ENCODE measurements at regions not wholly inside any gene's neighbourhood (a gene's known extent, or its start where the extent isn't known, plus 50 kb on each side); places are given as distances from the start of the nearest gene placed in this dataset.

GRCh38 chr10:85045046-85045445 is 716.7 kb downstream of the CCSER2 start:
- no peak overlapping the region for H3K4me3 Mint-ChIP-seq
- TF ChIP-seq, protein P1, sequence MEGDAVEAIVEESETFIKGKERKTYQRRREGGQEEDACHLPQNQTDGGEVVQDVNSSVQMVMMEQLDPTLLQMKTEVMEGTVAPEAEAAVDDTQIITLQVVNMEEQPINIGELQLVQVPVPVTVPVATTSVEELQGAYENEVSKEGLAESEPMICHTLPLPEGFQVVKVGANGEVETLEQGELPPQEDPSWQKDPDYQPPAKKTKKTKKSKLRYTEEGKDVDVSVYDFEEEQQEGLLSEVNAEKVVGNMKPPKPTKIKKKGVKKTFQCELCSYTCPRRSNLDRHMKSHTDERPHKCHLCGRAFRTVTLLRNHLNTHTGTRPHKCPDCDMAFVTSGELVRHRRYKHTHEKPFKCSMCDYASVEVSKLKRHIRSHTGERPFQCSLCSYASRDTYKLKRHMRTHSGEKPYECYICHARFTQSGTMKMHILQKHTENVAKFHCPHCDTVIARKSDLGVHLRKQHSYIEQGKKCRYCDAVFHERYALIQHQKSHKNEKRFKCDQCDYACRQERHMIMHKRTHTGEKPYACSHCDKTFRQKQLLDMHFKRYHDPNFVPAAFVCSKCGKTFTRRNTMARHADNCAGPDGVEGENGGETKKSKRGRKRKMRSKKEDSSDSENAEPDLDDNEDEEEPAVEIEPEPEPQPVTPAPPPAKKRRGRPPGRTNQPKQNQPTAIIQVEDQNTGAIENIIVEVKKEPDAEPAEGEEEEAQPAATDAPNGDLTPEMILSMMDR (IDR thresholded peaks at IDR 0.05), result no peak
- H3K27ac Mint-ChIP-seq, result no peak overlapping the region
- peaks cover 14% of the 10 kb centered on the region for H3K4me1 Mint-ChIP-seq
- H3K9me3 Mint-ChIP-seq, result peaks cover 23% of the 10 kb centered on the region
- H3K27me3 Mint-ChIP-seq (ENCODE audit: low read depth, poor library complexity), result no peaks in the 10 kb centered on the region
- H3K36me3 Mint-ChIP-seq (ENCODE audit: low read depth), result peaks cover 5% of the 10 kb centered on the region
- DNase-seq, result no peak

DNA sequence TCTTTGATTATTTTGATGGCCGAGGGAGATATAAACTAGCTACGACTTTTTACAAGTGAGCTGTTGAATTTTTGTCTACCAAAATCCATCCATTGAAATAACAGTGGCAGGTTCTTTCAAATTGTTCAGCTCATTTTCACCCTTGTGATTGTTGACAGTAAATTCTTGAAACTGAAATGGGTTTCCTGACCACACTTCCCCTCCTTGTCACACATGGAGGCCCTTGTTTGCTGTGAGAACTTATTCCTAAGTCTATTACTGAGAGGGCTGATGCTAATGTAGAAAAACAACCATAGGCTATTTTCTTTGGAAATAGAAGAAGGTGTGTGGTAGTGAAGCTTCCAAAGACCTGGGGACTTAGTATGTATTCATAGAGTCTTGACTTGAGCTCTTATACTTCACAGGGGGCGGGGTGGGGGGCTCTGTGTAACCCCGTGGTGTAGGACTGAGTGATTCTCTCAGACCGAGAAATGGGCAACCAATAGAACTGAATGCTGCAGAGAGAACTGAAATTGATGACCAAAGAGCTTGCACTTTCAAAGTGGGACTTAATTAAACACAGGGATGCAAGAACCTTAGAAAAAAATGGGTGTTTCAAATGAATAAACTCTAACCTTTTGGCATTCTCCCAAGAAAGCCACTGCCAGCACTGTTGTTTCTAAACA is 718.9 kb downstream of the CCSER2 start:
- Mint-ChIP-seq H3K4me3 (no peak overlapping the region), H3K36me3 (ENCODE audit: low read depth) (no peaks in the 10 kb centered on the region), H3K27ac (no peak overlapping the region), H3K4me1 (peaks cover 11% of the 10 kb centered on the region), H3K9me3 (peaks cover 13% of the 10 kb centered on the region), H3K27me3 (ENCODE audit: low read depth, poor library complexity) (peaks cover 3% of the 10 kb centered on the region)
- TF ChIP-seq, protein P1 (IDR thresholded peaks at IDR 0.05), result no peak
- DNase-seq, result no peak

GRCh38 chr10:85047979-85048378 is 719.6 kb downstream of the CCSER2 start:
- TF ChIP-seq, protein P1 (IDR thresholded peaks at IDR 0.05), result no peak
- DNase-seq, result no peak

DNA sequence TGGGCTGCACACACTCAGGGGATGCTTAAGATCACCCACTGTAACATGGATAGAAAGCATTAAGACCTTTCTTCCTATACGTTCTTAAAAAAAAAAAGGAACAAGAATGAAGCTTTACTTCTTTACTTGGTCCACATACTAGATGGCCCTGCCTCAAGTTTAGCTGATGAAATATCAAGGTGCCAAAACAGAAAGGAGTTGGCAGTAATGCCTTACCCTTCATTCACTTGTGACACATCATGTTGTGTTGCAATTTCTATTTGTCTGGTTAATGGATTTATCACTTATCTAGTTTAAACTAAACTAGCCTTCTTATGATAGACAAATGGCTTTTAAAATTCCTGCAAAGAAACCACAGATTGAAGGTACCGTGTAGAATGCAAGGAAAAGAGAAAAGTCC is 720.3 kb downstream of the CCSER2 start:
- TF ChIP-seq, protein P1 (IDR thresholded peaks at IDR 0.05), result no peak
- Mint-ChIP-seq H3K36me3 (ENCODE audit: low read depth) (no peaks in the 10 kb centered on the region), H3K9me3 (peaks cover 8% of the 10 kb centered on the region), H3K4me1 (no peaks in the 10 kb centered on the region), H3K4me3 (no peak overlapping the region), H3K27me3 (ENCODE audit: low read depth, poor library complexity) (peaks cover 7% of the 10 kb centered on the region), H3K27ac (no peak overlapping the region)
- no peak for DNase-seq

More at GRCh38 chr10:85047979-85048378, 719.6 kb downstream of the CCSER2 start:
- H3K27me3 Mint-ChIP-seq (ENCODE audit: low read depth, poor library complexity), result peaks cover 3% of the 10 kb centered on the region
- no peak overlapping the region for H3K27ac Mint-ChIP-seq
- no peaks in the 10 kb centered on the region for H3K36me3 Mint-ChIP-seq (ENCODE audit: low read depth)
- H3K4me1 Mint-ChIP-seq, result peaks cover 6% of the 10 kb centered on the region
- no peak overlapping the region for H3K4me3 Mint-ChIP-seq
- H3K9me3 Mint-ChIP-seq, result peaks cover 13% of the 10 kb centered on the region

- DNase-seq, result no peak
- Mint-ChIP-seq H3K27me3 (ENCODE audit: low read depth, poor library complexity) (peaks cover 9% of the 10 kb centered on the region), H3K4me3 (no peak overlapping the region), H3K4me1 (no peaks in the 10 kb centered on the region), H3K27ac (no peak overlapping the region), H3K9me3 (peaks cover 34% of the 10 kb centered on the region), H3K36me3 (ENCODE audit: low read depth) (peaks cover 9% of the 10 kb centered on the region)
- TF ChIP-seq, protein P1 (IDR thresholded peaks at IDR 0.05), result no peak
Measured at GRCh38 chr10:85060944-85061343, 732.6 kb downstream of the CCSER2 start.

- Mint-ChIP-seq H3K36me3 (ENCODE audit: low read depth) (peaks cover 6% of the 10 kb centered on the region), H3K9me3 (peaks cover 34% of the 10 kb centered on the region), H3K4me1 (no peaks in the 10 kb centered on the region), H3K27ac (no peak overlapping the region), H3K27me3 (ENCODE audit: low read depth, poor library complexity) (peaks cover 9% of the 10 kb centered on the region), H3K4me3 (no peak overlapping the region)
- no peak for DNase-seq
- TF ChIP-seq, protein P1 (IDR thresholded peaks at IDR 0.05), result no peak
Measured at GRCh38 chr10:85061401-85061800, 733.0 kb downstream of the CCSER2 start.
